Neural progenitor cell (in vitro differentiated cells): ENCODE measurements at regions not wholly inside any gene's neighbourhood (a gene's known extent, or its start where the extent isn't known, plus 50 kb on each side); places are given as distances from the start of the nearest gene placed in this dataset.
"Not testable (repeated sequence)": the region's sequence is repeated elsewhere in the genome, so short reads cannot be mapped to it uniquely, and the experiment has no call there.

Experiments used
- EZH2 ChIP-seq: fragments of 200-600 bp; sonication (generic); IDR thresholded peaks from 2 replicates; pipeline ENCODE4 v1.6.1; 2017; ENCODE audit warnings: antibody characterized with exemption, mild to moderate bottlenecking, moderate library complexity
- TF ChIP-seq, protein P1 (sequence below): fragments of 200-600 bp; sonication (generic); IDR thresholded peaks from 2 replicates; pipeline ENCODE4 v1.5.1; 2017; ENCODE audit warnings: antibody characterized with exemption, mild to moderate bottlenecking

DNA sequence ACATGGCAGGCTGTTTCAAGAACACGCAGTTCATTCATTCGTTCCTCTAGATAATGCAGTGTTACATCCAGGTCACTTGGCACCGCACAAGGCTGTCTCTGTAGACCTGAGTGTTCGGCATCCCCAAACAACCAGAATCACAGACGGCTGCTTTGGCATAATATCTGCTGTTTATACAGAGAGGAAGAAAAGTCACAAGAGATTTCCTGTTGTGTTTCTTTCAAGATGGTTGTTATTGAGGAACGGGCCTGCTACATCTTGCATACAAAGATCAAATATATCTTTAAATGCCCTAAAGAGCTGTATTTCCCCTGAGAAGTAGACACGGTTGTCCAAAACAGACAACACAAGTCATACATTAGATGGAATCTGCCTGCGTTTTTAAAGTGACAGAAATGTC, 58.8 kb upstream of the WIPI2 start:
- TF ChIP-seq, protein P1, sequence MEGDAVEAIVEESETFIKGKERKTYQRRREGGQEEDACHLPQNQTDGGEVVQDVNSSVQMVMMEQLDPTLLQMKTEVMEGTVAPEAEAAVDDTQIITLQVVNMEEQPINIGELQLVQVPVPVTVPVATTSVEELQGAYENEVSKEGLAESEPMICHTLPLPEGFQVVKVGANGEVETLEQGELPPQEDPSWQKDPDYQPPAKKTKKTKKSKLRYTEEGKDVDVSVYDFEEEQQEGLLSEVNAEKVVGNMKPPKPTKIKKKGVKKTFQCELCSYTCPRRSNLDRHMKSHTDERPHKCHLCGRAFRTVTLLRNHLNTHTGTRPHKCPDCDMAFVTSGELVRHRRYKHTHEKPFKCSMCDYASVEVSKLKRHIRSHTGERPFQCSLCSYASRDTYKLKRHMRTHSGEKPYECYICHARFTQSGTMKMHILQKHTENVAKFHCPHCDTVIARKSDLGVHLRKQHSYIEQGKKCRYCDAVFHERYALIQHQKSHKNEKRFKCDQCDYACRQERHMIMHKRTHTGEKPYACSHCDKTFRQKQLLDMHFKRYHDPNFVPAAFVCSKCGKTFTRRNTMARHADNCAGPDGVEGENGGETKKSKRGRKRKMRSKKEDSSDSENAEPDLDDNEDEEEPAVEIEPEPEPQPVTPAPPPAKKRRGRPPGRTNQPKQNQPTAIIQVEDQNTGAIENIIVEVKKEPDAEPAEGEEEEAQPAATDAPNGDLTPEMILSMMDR = not testable (repeated sequence)
- TF ChIP-seq EZH2 = not testable (repeated sequence)
